Type B pancreatic cell (in vitro differentiated cells): ENCODE measurements at regions not wholly inside any gene's neighbourhood (a gene's known extent, or its start where the extent isn't known, plus 50 kb on each side); places are given as distances from the start of the nearest gene placed in this dataset.

Source experiments
- DNase-seq: peaks from one replicate; pipeline ENCODE4 v3.0.0; 2021; ENCODE audit warnings: mixed read lengths; ENCODE audit not compliant: unreplicated experiment; ENCODE audit errors: extremely low spot score
- H3K27ac Mint-ChIP-seq: 2 replicates; pipeline ENCODE4 v1.8.0; 2021; ENCODE audit warnings: mild to moderate bottlenecking, mixed read lengths
- H3K27me3 Mint-ChIP-seq: 2 replicates; pipeline ENCODE4 v1.8.0; 2021; ENCODE audit warnings: mixed read lengths
- H3K36me3 Mint-ChIP-seq: 2 replicates; pipeline ENCODE4 v1.8.0; 2021; ENCODE audit warnings: mixed read lengths
- H3K4me1 Mint-ChIP-seq: one replicate; pipeline ENCODE4 v1.8.0; 2021; ENCODE audit warnings: mixed read lengths; ENCODE audit not compliant: unreplicated experiment
- H3K4me3 Mint-ChIP-seq: 2 replicates; pipeline ENCODE4 v1.8.0; 2021; ENCODE audit warnings: mild to moderate bottlenecking, mixed read lengths
- H3K9me3 Mint-ChIP-seq: 2 replicates; pipeline ENCODE4 v1.8.0; 2021; ENCODE audit warnings: mixed read lengths
- TF ChIP-seq, protein P1 (sequence below): fragments of 200-600 bp; sonication (generic); conservative IDR thresholded peaks from 2 replicates; pipeline ENCODE4 v1.5.0; 2021; ENCODE audit warnings: antibody characterized with exemption, mild to moderate bottlenecking

DNA sequence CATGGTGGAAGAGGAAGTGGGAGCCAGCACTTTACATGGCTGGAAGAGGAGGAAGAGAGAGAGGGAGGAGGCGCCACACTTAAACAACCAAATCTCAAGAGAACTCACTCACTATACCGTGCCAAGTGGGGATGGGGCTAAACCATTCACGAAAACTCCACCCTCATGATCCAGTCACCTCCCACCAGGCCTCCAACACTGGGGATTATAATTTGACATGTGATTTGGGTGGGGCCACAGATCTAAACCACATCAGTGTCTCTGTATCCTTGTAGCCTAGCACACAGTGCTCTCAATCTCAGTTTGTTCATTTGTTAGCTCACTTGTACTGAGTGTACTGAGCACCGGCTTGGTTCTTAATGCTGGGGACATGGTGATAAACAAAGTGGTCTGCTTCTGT lies 228.3 kb downstream of the BUB3 start:
- no peak for DNase-seq
- no peaks in the 10 kb centered on the region for H3K36me3 Mint-ChIP-seq
- H3K4me3 Mint-ChIP-seq = no peak overlapping the region
- TF ChIP-seq, protein P1, sequence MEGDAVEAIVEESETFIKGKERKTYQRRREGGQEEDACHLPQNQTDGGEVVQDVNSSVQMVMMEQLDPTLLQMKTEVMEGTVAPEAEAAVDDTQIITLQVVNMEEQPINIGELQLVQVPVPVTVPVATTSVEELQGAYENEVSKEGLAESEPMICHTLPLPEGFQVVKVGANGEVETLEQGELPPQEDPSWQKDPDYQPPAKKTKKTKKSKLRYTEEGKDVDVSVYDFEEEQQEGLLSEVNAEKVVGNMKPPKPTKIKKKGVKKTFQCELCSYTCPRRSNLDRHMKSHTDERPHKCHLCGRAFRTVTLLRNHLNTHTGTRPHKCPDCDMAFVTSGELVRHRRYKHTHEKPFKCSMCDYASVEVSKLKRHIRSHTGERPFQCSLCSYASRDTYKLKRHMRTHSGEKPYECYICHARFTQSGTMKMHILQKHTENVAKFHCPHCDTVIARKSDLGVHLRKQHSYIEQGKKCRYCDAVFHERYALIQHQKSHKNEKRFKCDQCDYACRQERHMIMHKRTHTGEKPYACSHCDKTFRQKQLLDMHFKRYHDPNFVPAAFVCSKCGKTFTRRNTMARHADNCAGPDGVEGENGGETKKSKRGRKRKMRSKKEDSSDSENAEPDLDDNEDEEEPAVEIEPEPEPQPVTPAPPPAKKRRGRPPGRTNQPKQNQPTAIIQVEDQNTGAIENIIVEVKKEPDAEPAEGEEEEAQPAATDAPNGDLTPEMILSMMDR = no peak
- peaks cover 4% of the 10 kb centered on the region for H3K9me3 Mint-ChIP-seq
- H3K27me3 Mint-ChIP-seq = peaks cover 77% of the 10 kb centered on the region
- H3K4me1 Mint-ChIP-seq = peaks cover 4% of the 10 kb centered on the region
- H3K27ac Mint-ChIP-seq = no peak overlapping the region

DNA sequence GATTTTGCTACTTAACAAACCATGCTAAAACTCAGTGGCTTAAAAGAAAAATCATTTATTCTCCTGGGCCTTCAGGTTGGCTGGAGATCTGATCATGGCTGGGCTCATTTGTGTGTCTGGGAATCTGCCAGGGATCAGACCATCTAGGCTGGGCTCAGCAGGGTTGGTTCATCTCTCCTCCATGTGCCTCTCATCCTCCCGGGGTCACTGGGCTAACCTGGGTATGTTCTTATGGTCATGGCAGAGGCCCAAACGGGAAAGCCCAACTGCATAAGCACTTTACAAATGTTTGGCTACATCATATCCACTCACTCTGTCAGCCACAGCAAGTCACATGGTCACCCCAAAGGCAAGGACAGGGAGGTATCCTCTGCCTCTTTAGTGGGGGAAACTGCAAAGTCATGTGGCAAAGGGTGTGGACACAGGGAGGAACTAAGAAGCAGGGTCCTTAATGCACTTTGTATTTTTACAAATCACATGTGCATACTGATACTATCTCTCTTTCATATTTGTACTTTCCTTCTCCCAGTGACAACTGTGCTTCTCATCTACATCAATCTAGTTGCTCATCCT lies 231.4 kb downstream of the BUB3 start:
- Mint-ChIP-seq H3K4me3 (no peak overlapping the region), H3K27me3 (peaks cover 56% of the 10 kb centered on the region), H3K9me3 (peaks cover 4% of the 10 kb centered on the region), H3K36me3 (no peaks in the 10 kb centered on the region), H3K27ac (no peak overlapping the region), H3K4me1 (no peaks in the 10 kb centered on the region)
- TF ChIP-seq, protein P1 = no peak
- DNase-seq = no peak

DNA sequence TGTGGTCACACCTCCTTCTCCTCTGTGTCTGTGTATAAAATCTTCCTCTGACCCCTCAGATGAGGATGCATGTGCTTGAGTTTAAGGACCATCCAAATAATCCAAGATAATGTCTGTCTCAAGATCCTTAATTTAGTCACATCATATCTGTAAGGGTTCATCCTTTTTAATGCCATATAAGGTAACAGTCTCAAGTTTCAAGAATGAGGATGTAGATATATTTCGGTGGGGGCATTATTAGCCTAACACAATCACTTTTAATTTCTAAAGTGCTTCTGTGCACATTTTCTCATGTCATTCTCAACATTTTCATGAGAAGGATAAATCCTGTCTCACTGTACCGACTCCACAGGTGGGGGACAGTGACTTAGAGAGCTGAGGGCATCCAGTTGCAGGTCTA lies 235.3 kb downstream of the BUB3 start:
- TF ChIP-seq, protein P1 = no peak
- Mint-ChIP-seq H3K4me3 (no peak overlapping the region), H3K36me3 (no peaks in the 10 kb centered on the region), H3K27me3 (peaks cover 24% of the 10 kb centered on the region), H3K4me1 (peaks cover 3% of the 10 kb centered on the region), H3K9me3 (peaks cover 4% of the 10 kb centered on the region), H3K27ac (no peak overlapping the region)
- no peak for DNase-seq

GRCh38 chr10:123390332-123390731 lies 236.1 kb downstream of the BUB3 start:
- DNase-seq = no peak
- Mint-ChIP-seq H3K4me3 (no peak overlapping the region), H3K4me1 (peaks cover 3% of the 10 kb centered on the region), H3K9me3 (peaks cover 7% of the 10 kb centered on the region), H3K27ac (no peak overlapping the region), H3K36me3 (peaks cover 2% of the 10 kb centered on the region), H3K27me3 (peaks cover 20% of the 10 kb centered on the region)
- TF ChIP-seq, protein P1 = no peak

DNA sequence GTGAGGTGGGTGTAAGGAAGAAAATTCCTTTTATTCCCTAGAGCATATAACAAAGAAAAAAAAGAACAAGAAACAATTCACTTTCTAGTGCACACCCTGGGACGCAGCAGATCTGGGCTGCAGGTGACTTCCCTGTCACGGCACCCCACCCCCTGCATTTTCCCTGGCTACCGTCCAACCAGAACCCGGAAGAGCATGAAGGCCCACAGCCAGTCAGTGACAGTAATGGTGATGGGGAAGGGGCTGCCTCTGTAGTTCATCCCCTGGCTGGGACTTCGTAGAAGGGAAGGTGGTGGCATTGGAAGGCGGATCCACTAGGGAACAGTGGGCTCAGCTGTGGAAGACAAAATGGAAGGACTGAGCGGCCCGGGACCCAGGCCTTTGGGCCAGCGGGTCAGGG lies 236.7 kb downstream of the BUB3 start:
- peaks cover 3% of the 10 kb centered on the region for H3K4me1 Mint-ChIP-seq
- H3K9me3 Mint-ChIP-seq = peaks cover 7% of the 10 kb centered on the region
- H3K36me3 Mint-ChIP-seq = peaks cover 3% of the 10 kb centered on the region
- no peak for DNase-seq
- peaks cover 17% of the 10 kb centered on the region for H3K27me3 Mint-ChIP-seq
- TF ChIP-seq, protein P1 = no peak
- H3K27ac Mint-ChIP-seq = no peak overlapping the region
- no peak overlapping the region for H3K4me3 Mint-ChIP-seq
